Heart left ventricle (tissue), 16 donors: ENCODE measurements at regions not wholly inside any gene's neighbourhood (a gene's known extent, or its start where the extent isn't known, plus 50 kb on each side); places are given as distances from the start of the nearest gene placed in this dataset.

Experiments used
- ATAC-seq, 4 donors: fragments of 200-7000 bp; cut with Tn5 transposase; one replicate each; pipeline ENCODE4 v1.9.1; 2020 to 2022; ENCODE audit warnings: moderate library complexity in 4 of 4, mild to moderate bottlenecking in 3 of 4, moderate number of reproducible peaks in 1 of 4
- DNase-seq, 5 donors: peaks; one replicate each; pipeline ENCODE4 v3.0.0-alpha.2; 2020
- H3K27ac ChIP-seq, 12 donors: fragments of 200-600 bp; sonication (generic) in 4 of 12; one replicate each; pipeline versions ENCODE4 v1.5.0 to v1.8.0; 2016 to 2022; ENCODE audit warnings: mild to moderate bottlenecking in 2 of 12
- H3K27me3 ChIP-seq, 9 donors: fragments of 200-600 bp; sonication (generic) in 2 of 9; one replicate each; pipeline versions ENCODE4 v1.5.1 to v1.8.0; 2016 to 2022; ENCODE audit warnings: mild to moderate bottlenecking in 3 of 9
- H3K36me3 ChIP-seq, 9 donors: fragments of 200-600 bp; sonication (generic) in 2 of 9; one replicate each; pipeline versions ENCODE4 v1.5.0 to v1.8.0; 2018 to 2022; ENCODE audit warnings: mild to moderate bottlenecking in 2 of 9
- H3K4me1 ChIP-seq, 12 donors: fragments of 200-600 bp; sonication (generic) in 4 of 12; one replicate each; pipeline versions ENCODE4 v1.5.0 to v1.8.0; 2016 to 2022; ENCODE audit warnings: mild to moderate bottlenecking in 3 of 12
- H3K4me3 ChIP-seq, 12 donors: fragments of 200-600 bp; sonication (generic) in 4 of 12; one replicate each; pipeline versions ENCODE4 v1.5.0 to v1.8.0; 2017 to 2022; ENCODE audit warnings: mild to moderate bottlenecking in 9 of 12, moderate library complexity in 4 of 12
- H3K9me3 ChIP-seq, 12 donors: fragments of 200-600 bp; sonication (generic) in 4 of 12; one replicate each; pipeline versions ENCODE4 v1.5.0 to v1.8.0; 2016 to 2022; ENCODE audit warnings: mild to moderate bottlenecking in 1 of 12
- CTCF ChIP-seq, 12 donors: fragments of 200-600 bp; sonication (generic) in 4 of 12; IDR thresholded peaks; one replicate each; pipeline versions ENCODE4 v1.5.0 to v1.8.0; 2018 to 2022; ENCODE audit warnings: antibody characterized with exemption in 12 of 12, mild to moderate bottlenecking in 5 of 12
- POLR2A ChIP-seq, 2 donors: fragments of 450-650 bp; IDR thresholded peaks; one replicate each; pipeline ENCODE4 v1.6.1; 2017; ENCODE audit warnings: antibody characterized with exemption in 2 of 2, mild to moderate bottlenecking in 2 of 2, moderate library complexity in 2 of 2
- WGBS, 4 donors: extraction: QIAGEN DNeasy Blood & Tissue Kit in 2 of 4; methylation state at CpG; one replicate each; pipeline versions ENCODE4 v1.1.5 to v1.1.7; 2013 to 2018; 5-methylcytosine and 5-hydroxymethylcytosine counted together
- intact Hi-C, 10 donors: fragments of 100-400 bp; cut with DNase I; formaldehyde crosslinking; loops; one replicate each; pipeline versions ENCODE4 v1.11.1 to v1.14.2; 2022
- donor health status: ischemic (EF 13 %, LVEDD 7.1; RV severe dilation, severe dysfunction).
- donor health status: healthy with polysubstance abuse.
- donor health status: DM: no; HTN: yes; CAD: no.
- donor health status: DM: no; HTN: no; CAD: no.
- donor health status: ischemic (EF 25% LVEDD 6.9; RV normal size, moderate dysfunction).
- donor health status: ischemic (EF 25% LVEDD 5.7; RV mildly dilated, moderate dysfunction).
- donor health status: healthy.
- donor health status: DM: yes; HTN: yes; CAD: no.
- donor health status: ischemic (EF 35%, LVEDD 5.7; RV mildly dilated, moderate dysfunction).
- donor health status: nonischemic (EF 11% LVEDD 7.7; RV severe dilation, severe dysfunction).
- donor health status: DM: yes; HTN: yes; CAD: no.
- donor health status: PGD.
- donor health status: ischemic (EF 29% LVEDD 5.4; RV normal size, mild dysfunction).
- donor health status: nonischemic (EF 23%, LVEDD 6.1; RV moderate dilation, normal function).

GRCh38 chr22:22427542-22428065 is 80.9 kb downstream of the ZNF280B start:
- no peak overlapping the region for H3K4me3 ChIP-seq
- intact Hi-C loops: loop anchor here in 1 of 10 donors (10.0 kb wide), 1 partner anchor 73 kb away; no protein-coding TSS in a partner anchor
- no peak overlapping the region for H3K27ac ChIP-seq
- H3K36me3 ChIP-seq: no peaks in the 10 kb centered on the region
- no peak for ATAC-seq
- H3K4me1 ChIP-seq: no peaks in the 10 kb centered on the region
- DNase-seq: no peak
- H3K27me3 ChIP-seq: peaks cover 0 to 33% (median 6%) of the 10 kb centered on the region in 9 donors
- TF ChIP-seq CTCF (IDR thresholded peaks at IDR 0.05) (no peak), POLR2A (IDR thresholded peaks at IDR 0.05) (no peak)
- H3K9me3 ChIP-seq: no peaks in the 10 kb centered on the region
- 83 to 94% (median 90%) methylated on average over 3 to 4 of the region's 4 CpGs for WGBS, 4 donors

- WGBS, 4 donors: 50 to 72% (median 64%) methylated on average over 6 to 8 of the region's 8 CpGs
- Histone ChIP-seq H3K27ac (no peak overlapping the region), H3K4me3 (no peak overlapping the region), H3K36me3 (no peaks in the 10 kb centered on the region), H3K4me1 (no peaks in the 10 kb centered on the region), H3K27me3 (peaks cover 0 to 30% (median 6%) of the 10 kb centered on the region in 9 donors), H3K9me3 (peaks cover 0 to 1% (median 0%) of the 10 kb centered on the region in 12 donors)
- intact Hi-C loops: loop anchor here in 1 of 10 donors (10.0 kb wide), 1 partner anchor 74 kb away; no protein-coding TSS in a partner anchor
- DNase-seq (no peak), ATAC-seq (no peak)
- TF ChIP-seq CTCF (IDR thresholded peaks at IDR 0.05): no peak
- TF ChIP-seq POLR2A (IDR thresholded peaks at IDR 0.05): no peak
Observed at GRCh38 chr22:22428222-22429098, 80.1 kb downstream of the ZNF280B start.

GRCh38 chr22:22429369-22430108 is 79.0 kb downstream of the ZNF280B start:
- WGBS, 4 donors: 53 to 56% (median 55%) methylated on average over 6 of the region's 6 CpGs
- peaks cover 0 to 29% (median 6%) of the 10 kb centered on the region in 9 donors for H3K27me3 ChIP-seq
- H3K4me1 ChIP-seq: no peaks in the 10 kb centered on the region
- H3K4me3 ChIP-seq: no peak overlapping the region
- TF ChIP-seq CTCF (IDR thresholded peaks at IDR 0.05) (no peak), POLR2A (IDR thresholded peaks at IDR 0.05) (no peak)
- peaks cover 0 to 9% (median 0%) of the 10 kb centered on the region in 12 donors for H3K9me3 ChIP-seq
- no peaks in the 10 kb centered on the region for H3K36me3 ChIP-seq
- ATAC-seq (no peak), DNase-seq (no peak)
- intact Hi-C loops: loop anchor here in 1 of 10 donors (10.0 kb wide), 1 partner anchor 75 kb away; no protein-coding TSS in a partner anchor
- H3K27ac ChIP-seq: no peak overlapping the region
